Endothelial cell of umbilical vein (primary cell): ENCODE measurements at regions not wholly inside any gene's neighbourhood (a gene's known extent, or its start where the extent isn't known, plus 50 kb on each side); places are given as distances from the start of the nearest gene placed in this dataset.

Experiments
- BruUV-seq: library from RNA; stranded (reverse); fragments of 400-500 nt; replicated peaks from 2 replicates; lab custom pipeline; 2021; lab: Mats Ljungman, UMichigan
- CTCF ChIA-PET: fragments of 300-600, 350-600 bp; sonication (Branson Sonifier 250); formaldehyde crosslinking; loops from one replicate; lab custom pipeline; 2021; ENCODE audit warnings: antibody characterized with exemption, inconsistent platforms; lab: Charles Lee
- POLR2A ChIA-PET: fragments of 300-600, 350-600 bp; sonication (Branson Sonifier 250); formaldehyde crosslinking; loops from one replicate; lab custom pipeline; 2021; ENCODE audit warnings: antibody characterized with exemption, inconsistent platforms; lab: Charles Lee
- DNase-seq: peaks from one replicate; pipeline ENCODE4 v3.0.0-alpha.2; 2011; ENCODE audit warnings: low read depth, low spot score
- FAIRE-seq: peaks from 2 replicates; lab custom pipeline; 2011; peaks lifted over from hg19 to GRCh38; lab: Jason Lieb, UNC
- H2AFZ ChIP-seq: 2 replicates; pipeline ENCODE4 v1.6.0; 2012; ENCODE audit warnings: low read depth, low read length, control low read depth, inconsistent platforms
- H3K27ac ChIP-seq: 2 replicates; pipeline ENCODE4 v1.5.1; 2011; ENCODE audit warnings: low read depth, mild to moderate bottlenecking, control low read depth, low read length, moderate library complexity; ENCODE audit not compliant: insufficient read depth
- H3K27me3 ChIP-seq, 2 experiments: 2 replicates each; pipeline versions ENCODE4 v1.6.0 to v1.6.1; 2011; ENCODE audit warnings: low read length in 2 of 2, mixed read lengths in 1 of 2; ENCODE audit not compliant: control insufficient read depth in 2 of 2, insufficient read depth in 2 of 2
- H3K36me3 ChIP-seq, 2 experiments: 2 replicates in 1 of 2; 3 replicates in 1 of 2; pipeline ENCODE4 v1.5.1; 2011; ENCODE audit warnings: low read length in 2 of 2, mild to moderate bottlenecking in 1 of 2, moderate library complexity in 1 of 2; ENCODE audit not compliant: control insufficient read depth in 2 of 2, insufficient read depth in 2 of 2; ENCODE audit errors: extremely low read depth in 1 of 2
- H3K4me1 ChIP-seq: 3 replicates; pipeline ENCODE4 v1.5.1; 2011; ENCODE audit warnings: mild to moderate bottlenecking, low read length; ENCODE audit not compliant: control insufficient read depth, insufficient read depth; ENCODE audit errors: extremely low read depth
- H3K4me2 ChIP-seq: 2 replicates; pipeline ENCODE4 v1.6.1; 2011; ENCODE audit warnings: low read length, control low read depth, mixed read lengths; ENCODE audit not compliant: insufficient read depth
- H3K4me3 ChIP-seq, 3 experiments: fragments of 200-600 bp in 1 of 3; sonication (generic), shearing (Covaris generic) in 1 of 3; replicated peaks in 1 of 3; 2 replicates each; pipeline ENCODE4 v1.5.1; 2011 to 2016; ENCODE audit warnings: control low read depth in 3 of 3, low read length in 3 of 3, mild to moderate bottlenecking in 2 of 3, inconsistent platforms in 1 of 3, low read depth in 1 of 3, moderate library complexity in 1 of 3; ENCODE audit not compliant: insufficient read depth in 1 of 3
- H3K79me2 ChIP-seq: 2 replicates; pipeline ENCODE4 v1.6.0; 2012; ENCODE audit warnings: low read length, inconsistent platforms; ENCODE audit not compliant: control insufficient read depth, insufficient read depth
- H3K9ac ChIP-seq: replicated peaks from 2 replicates; pipeline ENCODE3; 2011; ENCODE audit warnings: low read length, control low read depth; ENCODE audit not compliant: insufficient read depth; ENCODE audit errors: extremely low read depth
- H3K9me1 ChIP-seq: replicated peaks from 3 replicates; pipeline ENCODE4 v1.6.0; 2011; ENCODE audit warnings: mild to moderate bottlenecking, low read length; ENCODE audit not compliant: control insufficient read depth, insufficient read depth; ENCODE audit errors: extremely low read depth
- H3K9me3 ChIP-seq: replicated peaks from 2 replicates; pipeline ENCODE4 v1.5.1; 2012; ENCODE audit warnings: low read length, inconsistent platforms; ENCODE audit not compliant: control insufficient read depth, insufficient read depth
- H4K20me1 ChIP-seq: replicated peaks from 2 replicates; pipeline ENCODE3; 2011; ENCODE audit warnings: mild to moderate bottlenecking, low read length; ENCODE audit not compliant: control insufficient read depth, insufficient read depth; ENCODE audit errors: extremely low read depth
- EZH2 ChIP-seq: IDR thresholded peaks from 2 replicates; pipeline ENCODE4 v1.6.1; 2012; ENCODE audit warnings: borderline replicate concordance, low read depth, mild to moderate bottlenecking, moderate library complexity, low read length, inconsistent platforms; ENCODE audit not compliant: severe bottlenecking
- FOS ChIP-seq: IDR thresholded peaks from 2 replicates; pipeline ENCODE4 v1.6.1; 2011; ENCODE audit warnings: mild to moderate bottlenecking, low read length, moderate library complexity, borderline replicate concordance; ENCODE audit not compliant: insufficient read depth
- GATA2 ChIP-seq: IDR thresholded peaks from 2 replicates; pipeline ENCODE4 v1.7.0; 2011; ENCODE audit warnings: low read depth, mild to moderate bottlenecking, moderate library complexity, mixed read lengths, low read length; ENCODE audit not compliant: insufficient read length, insufficient read depth
- JUN ChIP-seq: IDR thresholded peaks from 2 replicates; pipeline ENCODE4 v1.6.1; 2011; ENCODE audit warnings: borderline replicate concordance, low read depth; ENCODE audit not compliant: insufficient read length, insufficient read depth
- MYC ChIP-seq: IDR thresholded peaks from one replicate; pipeline ENCODE4 v1.6.1; 2011; ENCODE audit warnings: mild to moderate bottlenecking, low read depth, low read length
- POLR2A ChIP-seq: IDR thresholded peaks from 2 replicates; pipeline ENCODE4 v1.6.1; 2012; ENCODE audit warnings: low read depth, mild to moderate bottlenecking, control low read depth, low read length
- POLR2AphosphoS5 ChIP-seq: IDR thresholded peaks from 2 replicates; pipeline ENCODE4 v1.6.1; 2012; ENCODE audit warnings: low read depth, mild to moderate bottlenecking, control low read depth, low read length, moderate library complexity; ENCODE audit not compliant: insufficient read depth
- dilution Hi-C: fragments of 300-500 bp; cut with MboI; formaldehyde crosslinking; loops from one replicate; pipeline ENCODE4 v1.15.0; 2019; ENCODE audit warnings: low sequenced_read_pairs; ENCODE audit not compliant: extremely low pct_ligation_motif_present
- intact Hi-C: fragments of 100-400 bp; cut with micrococcal nuclease; formaldehyde crosslinking; loops from one replicate; pipeline ENCODE4 v1.10.0; 2022
- TF ChIP-seq, protein P1 (sequence below): IDR thresholded peaks from 2 replicates; pipeline ENCODE4 v1.6.1; 2011; ENCODE audit not compliant: insufficient read depth, insufficient read length
- TF ChIP-seq, protein P2 (sequence below), 2 donors: IDR thresholded peaks; 1 replicate in 1 of 2; 2 replicates in 1 of 2; pipeline ENCODE4 v1.5.1; 2011; ENCODE audit warnings: low read length in 2 of 2, mild to moderate bottlenecking in 2 of 2, moderate library complexity in 2 of 2, control low read depth in 1 of 2, inconsistent platforms in 1 of 2, low read depth in 1 of 2; ENCODE audit not compliant: insufficient read depth in 1 of 2; ENCODE audit errors: extremely low read depth in 1 of 2

DNA sequence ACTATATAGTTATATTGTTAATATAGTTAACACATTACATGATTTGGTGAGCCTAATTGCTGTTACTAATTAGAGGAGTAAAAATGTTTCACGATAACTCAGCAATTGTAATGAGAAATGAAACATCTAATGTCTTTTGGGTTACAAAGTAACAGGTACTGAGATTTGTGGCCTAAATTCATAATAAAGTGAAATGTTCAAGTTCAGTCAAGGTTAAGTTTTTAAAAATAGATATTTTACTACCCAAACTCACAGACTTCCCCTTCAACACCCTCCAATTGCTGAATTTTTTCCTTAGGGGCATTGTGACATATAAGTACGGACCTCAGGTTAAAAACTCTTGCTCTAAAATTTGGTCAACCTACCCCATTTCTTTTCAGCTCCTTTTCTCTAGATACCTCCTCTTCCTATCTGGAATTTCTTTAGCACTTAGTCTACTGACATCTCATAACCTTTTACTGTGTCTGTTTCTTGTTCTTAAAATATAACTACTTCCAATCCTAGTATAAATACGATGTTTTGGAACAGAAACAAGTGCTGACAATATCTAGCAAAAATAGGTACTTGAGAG lies 112.3 kb upstream of the PRSS16 start:
- Histone ChIP-seq H3K79me2 (peaks cover 2% of the 10 kb centered on the region), H3K4me1 (peaks cover 36% of the 10 kb centered on the region), H3K4me2 (no peak overlapping the region), H3K27me3 (no peaks in the 10 kb centered on the region), H2AFZ (no peak overlapping the region), H3K9me3 (no peaks in the 10 kb centered on the region), H3K9me1 (no peaks in the 10 kb centered on the region), H3K9ac (no peak overlapping the region), H3K36me3 (no peaks in the 10 kb centered on the region), H4K20me1 (no peaks in the 10 kb centered on the region), H3K4me3 (no peak overlapping the region), H3K27ac (no peak overlapping the region)
- BruUV-seq = no TSS peak
- intact Hi-C loops = loop anchor here (10.0 kb wide), 1 partner anchor 810 kb away; no protein-coding TSS in a partner anchor
- dilution Hi-C loops = no loop called here
- POLR2A ChIA-PET = no interaction called here
- CTCF ChIA-PET = no interaction called here
- FAIRE-seq = no peak
- DNase-seq = no peak
- TF ChIP-seq JUN = no peak
- no peak for TF ChIP-seq MYC
- no peak for TF ChIP-seq FOS
- no peak for TF ChIP-seq POLR2A
- TF ChIP-seq, protein P1, sequence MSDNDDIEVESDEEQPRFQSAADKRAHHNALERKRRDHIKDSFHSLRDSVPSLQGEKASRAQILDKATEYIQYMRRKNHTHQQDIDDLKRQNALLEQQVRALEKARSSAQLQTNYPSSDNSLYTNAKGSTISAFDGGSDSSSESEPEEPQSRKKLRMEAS = no peak
- TF ChIP-seq, protein P2, sequence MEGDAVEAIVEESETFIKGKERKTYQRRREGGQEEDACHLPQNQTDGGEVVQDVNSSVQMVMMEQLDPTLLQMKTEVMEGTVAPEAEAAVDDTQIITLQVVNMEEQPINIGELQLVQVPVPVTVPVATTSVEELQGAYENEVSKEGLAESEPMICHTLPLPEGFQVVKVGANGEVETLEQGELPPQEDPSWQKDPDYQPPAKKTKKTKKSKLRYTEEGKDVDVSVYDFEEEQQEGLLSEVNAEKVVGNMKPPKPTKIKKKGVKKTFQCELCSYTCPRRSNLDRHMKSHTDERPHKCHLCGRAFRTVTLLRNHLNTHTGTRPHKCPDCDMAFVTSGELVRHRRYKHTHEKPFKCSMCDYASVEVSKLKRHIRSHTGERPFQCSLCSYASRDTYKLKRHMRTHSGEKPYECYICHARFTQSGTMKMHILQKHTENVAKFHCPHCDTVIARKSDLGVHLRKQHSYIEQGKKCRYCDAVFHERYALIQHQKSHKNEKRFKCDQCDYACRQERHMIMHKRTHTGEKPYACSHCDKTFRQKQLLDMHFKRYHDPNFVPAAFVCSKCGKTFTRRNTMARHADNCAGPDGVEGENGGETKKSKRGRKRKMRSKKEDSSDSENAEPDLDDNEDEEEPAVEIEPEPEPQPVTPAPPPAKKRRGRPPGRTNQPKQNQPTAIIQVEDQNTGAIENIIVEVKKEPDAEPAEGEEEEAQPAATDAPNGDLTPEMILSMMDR (IDR thresholded peaks at IDR 0.05; ENCODE audit: extremely low read depth in 1 of 2, insufficient read depth in 1 of 2, low read depth in 1 of 2, low read length in 2 of 2) = no peak
- no peak for TF ChIP-seq GATA2
- TF ChIP-seq POLR2AphosphoS5 = no peak
- no peak for TF ChIP-seq EZH2
